ENCODE measurements at regions not wholly inside any gene's neighbourhood (a gene's known extent, or its start where the extent isn't known, plus 50 kb on each side); places are given as distances from the start of the nearest gene placed in this dataset.

- H3K4me3 ChIP-seq (ENCODE audit: low read depth, low read length): no peak overlapping the region
- in situ Hi-C loops (cut with HindIII; ENCODE audit: low sequenced_read_pairs): no loop called here
- no peak for TF ChIP-seq CTCF (IDR thresholded peaks at IDR 0.05; ENCODE audit: low read depth, low read length)
- DNase-seq (ENCODE audit: low read depth, low spot score): no peak
These were observed 452.7 kb upstream of the HS6ST1 start for GRCh38 chr2:128771401-128771800.

GRCh38 chr2:128772671-128773070, 454.0 kb upstream of the HS6ST1 start:
- TF ChIP-seq CTCF (IDR thresholded peaks at IDR 0.05; ENCODE audit: low read depth, low read length): no peak
- in situ Hi-C loops (cut with HindIII; ENCODE audit: low sequenced_read_pairs): no loop called here
- DNase-seq (ENCODE audit: low read depth, low spot score): no peak
- no peak overlapping the region for H3K4me3 ChIP-seq (ENCODE audit: low read depth, low read length)

- DNase-seq (ENCODE audit: low read depth, low spot score): no peak
- TF ChIP-seq CTCF (IDR thresholded peaks at IDR 0.05; ENCODE audit: low read depth, low read length): no peak
- no peak overlapping the region for H3K4me3 ChIP-seq (ENCODE audit: low read depth, low read length)
- in situ Hi-C loops (cut with HindIII; ENCODE audit: low sequenced_read_pairs): no loop called here
These were observed 455.1 kb upstream of the HS6ST1 start for GRCh38 chr2:128773641-128774319.

GRCh38 chr2:128774320-128775216, 455.9 kb upstream of the HS6ST1 start:
- in situ Hi-C loops (cut with HindIII; ENCODE audit: low sequenced_read_pairs): no loop called here
- TF ChIP-seq CTCF (IDR thresholded peaks at IDR 0.05; ENCODE audit: low read depth, low read length): no peak
- H3K4me3 ChIP-seq (ENCODE audit: low read depth, low read length): no peak overlapping the region
- DNase-seq (ENCODE audit: low read depth, low spot score): no peak

GRCh38 chr2:128775217-128775913, 456.7 kb upstream of the HS6ST1 start:
- no peak for DNase-seq (ENCODE audit: low read depth, low spot score)
- in situ Hi-C loops (cut with HindIII; ENCODE audit: low sequenced_read_pairs): no loop called here
- no peak overlapping the region for H3K4me3 ChIP-seq (ENCODE audit: low read depth, low read length)
- TF ChIP-seq CTCF (IDR thresholded peaks at IDR 0.05; ENCODE audit: low read depth, low read length): no peak

- no peak for TF ChIP-seq CTCF (IDR thresholded peaks at IDR 0.05; ENCODE audit: low read depth, low read length)
- DNase-seq (ENCODE audit: low read depth, low spot score): no peak
- in situ Hi-C loops (cut with HindIII; ENCODE audit: low sequenced_read_pairs): no loop called here
- no peak overlapping the region for H3K4me3 ChIP-seq (ENCODE audit: low read depth, low read length)
These were observed 457.2 kb upstream of the HS6ST1 start for GRCh38 chr2:128775914-128776285.
